Mesendoderm (in vitro differentiated cells): ENCODE measurements at regions not wholly inside any gene's neighbourhood (a gene's known extent, or its start where the extent isn't known, plus 50 kb on each side); places are given as distances from the start of the nearest gene placed in this dataset.

Source experiments
- DNase-seq: peaks from one replicate; pipeline ENCODE4 v3.0.0; 2013
- H2AK5ac ChIP-seq: 2 replicates; pipeline ENCODE4 v1.6.1; 2013; ENCODE audit warnings: low read length, inconsistent platforms
- H2BK120ac ChIP-seq: 2 replicates; pipeline ENCODE4 v1.6.1; 2013; ENCODE audit warnings: low read depth, mild to moderate bottlenecking, low read length, moderate library complexity, mixed read lengths
- H2BK15ac ChIP-seq: replicated peaks from 2 replicates; pipeline ENCODE4 v1.6.1; 2013; ENCODE audit warnings: low read depth, mild to moderate bottlenecking, moderate library complexity
- H2BK5ac ChIP-seq: 2 replicates; pipeline ENCODE4 v1.6.1; 2013; ENCODE audit warnings: low read length, inconsistent platforms
- H3K18ac ChIP-seq: 2 replicates; pipeline ENCODE4 v1.6.1; 2013; ENCODE audit warnings: mild to moderate bottlenecking, low read length, mixed read lengths
- H3K23ac ChIP-seq: one replicate; pipeline ENCODE4 v1.6.1; 2013; ENCODE audit warnings: low read length
- H3K27ac ChIP-seq: 2 replicates; pipeline ENCODE4 v1.5.1; 2013; ENCODE audit warnings: low read depth, mild to moderate bottlenecking, inconsistent platforms, low read length, moderate library complexity
- H3K27me3 ChIP-seq: 2 replicates; pipeline ENCODE4 v1.6.1; 2013; ENCODE audit warnings: low read length, control low read depth, mild to moderate bottlenecking, inconsistent platforms; ENCODE audit not compliant: insufficient read depth, poor library complexity
- H3K36me3 ChIP-seq: 2 replicates; pipeline ENCODE4 v1.6.1; 2013; ENCODE audit warnings: low read length, inconsistent platforms; ENCODE audit not compliant: control insufficient read depth, insufficient read depth
- H3K4ac ChIP-seq: one replicate; pipeline ENCODE4 v1.6.1; 2013; ENCODE audit warnings: low read depth, mild to moderate bottlenecking, low read length, moderate library complexity
- H3K4me1 ChIP-seq: 2 replicates; pipeline ENCODE4 v1.6.1; 2013; ENCODE audit warnings: low read depth, low read length, inconsistent platforms; ENCODE audit not compliant: control insufficient read depth
- H3K4me2 ChIP-seq: 2 replicates; pipeline ENCODE4 v1.6.1; 2013; ENCODE audit warnings: low read length
- H3K4me3 ChIP-seq: 2 replicates; pipeline ENCODE4 v1.5.1; 2013; ENCODE audit warnings: mild to moderate bottlenecking, low read length
- H3K56ac ChIP-seq: one replicate; pipeline ENCODE4 v1.6.1; 2013; ENCODE audit warnings: low read length
- H3K79me1 ChIP-seq: 2 replicates; pipeline ENCODE4 v1.6.1; 2013; ENCODE audit warnings: low read length, inconsistent platforms
- H3K79me2 ChIP-seq: 2 replicates; pipeline ENCODE4 v1.6.1; 2013; ENCODE audit warnings: mild to moderate bottlenecking, low read length; ENCODE audit not compliant: control insufficient read depth, insufficient read depth
- H3K9ac ChIP-seq: 2 replicates; pipeline ENCODE4 v1.6.1; 2013; ENCODE audit warnings: low read length, inconsistent platforms
- H4K5ac ChIP-seq: one replicate; pipeline ENCODE4 v1.6.1; 2013; ENCODE audit warnings: low read length
- H4K8ac ChIP-seq: one replicate; pipeline ENCODE4 v1.6.1; 2013; ENCODE audit warnings: low read depth, mild to moderate bottlenecking, control low read depth, low read length, moderate library complexity
- WGBS: extraction: QIAGEN DNeasy Blood & Tissue Kit; methylation state at CpG from one replicate; pipeline ENCODE4 v1.1.7; 2013; ENCODE audit warnings: low lambda C conversion rate, missing lambda C conversion rate; ENCODE audit not compliant: insufficient coverage; ENCODE audit errors: extremely low coverage; 5-methylcytosine and 5-hydroxymethylcytosine counted together

- no CpG with 5 or more reads among the region's 4 CpGs for WGBS
- no peaks in the 10 kb centered on the region for H3K4me1 ChIP-seq
Measured at GRCh38 chr9:91067306-91067860, 265.8 kb downstream of the SYK start.

GRCh38 chr9:91071184-91071990, 269.8 kb downstream of the SYK start:
- no peak for DNase-seq
- no peak overlapping the region for H3K56ac ChIP-seq
- H3K9ac ChIP-seq, result no peak overlapping the region
- WGBS, result no CpG with 5 or more reads among the region's 17 CpGs
- H3K18ac ChIP-seq, result no peak overlapping the region
- no peaks in the 10 kb centered on the region for H3K27me3 ChIP-seq
- H3K79me1 ChIP-seq, result no peaks in the 10 kb centered on the region
- H3K4me2 ChIP-seq, result no peak overlapping the region
- no peaks in the 10 kb centered on the region for H3K36me3 ChIP-seq
- no peak overlapping the region for H4K5ac ChIP-seq
- H2AK5ac ChIP-seq, result no peak overlapping the region
- H2BK15ac ChIP-seq, result no peak overlapping the region
- no peak overlapping the region for H2BK120ac ChIP-seq
- H3K23ac ChIP-seq, result no peak overlapping the region
- H3K4me3 ChIP-seq, result no peak overlapping the region
- no peaks in the 10 kb centered on the region for H3K4me1 ChIP-seq
- H3K27ac ChIP-seq, result no peak overlapping the region
- H3K79me2 ChIP-seq, result no peaks in the 10 kb centered on the region
- H3K4ac ChIP-seq, result no peak overlapping the region
- no peak overlapping the region for H4K8ac ChIP-seq
- H2BK5ac ChIP-seq, result no peak overlapping the region

More at GRCh38 chr9:91067306-91067860, 265.8 kb downstream of the SYK start:
- no peaks in the 10 kb centered on the region for H3K79me1 ChIP-seq
- no peaks in the 10 kb centered on the region for H3K27me3 ChIP-seq
- DNase-seq, result no peak
- H3K36me3 ChIP-seq, result no peaks in the 10 kb centered on the region
- H3K27ac ChIP-seq, result no peak overlapping the region
- no peak overlapping the region for H2BK120ac ChIP-seq
- H3K23ac ChIP-seq, result no peak overlapping the region
- H3K4me3 ChIP-seq, result no peak overlapping the region
- H4K8ac ChIP-seq, result no peak overlapping the region
- no peak overlapping the region for H2AK5ac ChIP-seq
- no peaks in the 10 kb centered on the region for H3K79me2 ChIP-seq
- no peak overlapping the region for H3K56ac ChIP-seq
- H2BK15ac ChIP-seq, result no peak overlapping the region
- no peak overlapping the region for H3K9ac ChIP-seq
- H4K5ac ChIP-seq, result no peak overlapping the region
- H2BK5ac ChIP-seq, result no peak overlapping the region
- H3K4me2 ChIP-seq, result no peak overlapping the region
- H3K18ac ChIP-seq, result no peak overlapping the region
- H3K4ac ChIP-seq, result no peak overlapping the region

GRCh38 chr9:91073049-91073810, 271.6 kb downstream of the SYK start:
- Histone ChIP-seq H3K18ac (no peak overlapping the region), H3K27me3 (no peaks in the 10 kb centered on the region), H2AK5ac (no peak overlapping the region), H4K5ac (no peak overlapping the region), H2BK120ac (no peak overlapping the region), H3K4me2 (no peak overlapping the region), H4K8ac (no peak overlapping the region), H3K79me2 (no peaks in the 10 kb centered on the region), H3K4me1 (peaks cover 4% of the 10 kb centered on the region), H3K79me1 (no peaks in the 10 kb centered on the region), H3K4me3 (no peak overlapping the region), H3K56ac (no peak overlapping the region), H3K4ac (no peak overlapping the region), H3K23ac (no peak overlapping the region), H3K9ac (no peak overlapping the region), H2BK5ac (no peak overlapping the region), H3K36me3 (no peaks in the 10 kb centered on the region), H3K27ac (no peak overlapping the region), H2BK15ac (no peak overlapping the region)
- WGBS, result no CpG with 5 or more reads among the region's 10 CpGs
- DNase-seq, result no peak

GRCh38 chr9:91073811-91074771, 272.5 kb downstream of the SYK start:
- no peak overlapping the region for H4K5ac ChIP-seq
- H2BK5ac ChIP-seq, result no peak overlapping the region
- no CpG with 5 or more reads among the region's 14 CpGs for WGBS
- H3K4me2 ChIP-seq, result no peak overlapping the region
- H3K79me1 ChIP-seq, result no peaks in the 10 kb centered on the region
- no peaks in the 10 kb centered on the region for H3K27me3 ChIP-seq
- no peak overlapping the region for H3K4me3 ChIP-seq
- no peak overlapping the region for H2AK5ac ChIP-seq
- H2BK15ac ChIP-seq, result no peak overlapping the region
- no peak overlapping the region for H3K9ac ChIP-seq
- H3K23ac ChIP-seq, result no peak overlapping the region
- H4K8ac ChIP-seq, result no peak overlapping the region
- H3K36me3 ChIP-seq, result no peaks in the 10 kb centered on the region
- H3K27ac ChIP-seq, result no peak overlapping the region
- H3K18ac ChIP-seq, result no peak overlapping the region
- H3K4ac ChIP-seq, result no peak overlapping the region
- no peak overlapping the region for H3K56ac ChIP-seq
- H3K79me2 ChIP-seq, result no peaks in the 10 kb centered on the region
- H3K4me1 ChIP-seq, result peaks cover 4% of the 10 kb centered on the region
- no peak overlapping the region for H2BK120ac ChIP-seq
- no peak for DNase-seq

- H3K4me1 ChIP-seq, result peaks cover 4% of the 10 kb centered on the region
- no peak for DNase-seq
- no peaks in the 10 kb centered on the region for H3K79me1 ChIP-seq
- H3K9ac ChIP-seq, result no peak overlapping the region
- H3K36me3 ChIP-seq, result no peaks in the 10 kb centered on the region
- no peak overlapping the region for H2AK5ac ChIP-seq
- no peaks in the 10 kb centered on the region for H3K27me3 ChIP-seq
- no peak overlapping the region for H3K23ac ChIP-seq
- H3K18ac ChIP-seq, result no peak overlapping the region
- WGBS, result no CpG with 5 or more reads among the region's 13 CpGs
- H3K79me2 ChIP-seq, result no peaks in the 10 kb centered on the region
- H4K8ac ChIP-seq, result no peak overlapping the region
- H3K4me2 ChIP-seq, result no peak overlapping the region
- no peak overlapping the region for H2BK15ac ChIP-seq
- no peak overlapping the region for H3K27ac ChIP-seq
- no peak overlapping the region for H2BK5ac ChIP-seq
- H3K4ac ChIP-seq, result no peak overlapping the region
- H2BK120ac ChIP-seq, result no peak overlapping the region
- no peak overlapping the region for H3K56ac ChIP-seq
- H3K4me3 ChIP-seq, result no peak overlapping the region
- H4K5ac ChIP-seq, result no peak overlapping the region
Measured at GRCh38 chr9:91074866-91075265, 273.2 kb downstream of the SYK start.
